ENCODE measurements at regions not wholly inside any gene's neighbourhood (a gene's known extent, or its start where the extent isn't known, plus 50 kb on each side); places are given as distances from the start of the nearest gene placed in this dataset.

DNA sequence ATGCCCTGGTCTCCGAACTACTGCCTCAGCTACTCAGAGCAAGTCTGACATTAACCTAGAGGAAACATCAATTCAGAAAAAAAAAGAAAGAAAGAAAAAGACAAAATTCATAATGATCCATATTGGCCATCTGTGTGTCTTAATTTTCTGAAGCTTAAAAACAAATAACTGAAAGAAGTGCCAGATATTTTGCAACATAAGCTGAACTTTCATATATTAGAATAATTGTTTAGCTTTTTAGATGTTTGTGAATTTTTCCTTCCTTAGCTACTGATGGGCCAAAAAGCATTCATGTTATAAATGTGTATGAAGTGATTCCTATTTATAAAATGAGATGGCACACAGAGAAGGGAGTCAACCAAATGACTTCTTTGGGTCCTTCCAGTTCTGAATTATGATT, 555.0 kb upstream of the CHAC2 start:
- TF ChIP-seq, protein P1, sequence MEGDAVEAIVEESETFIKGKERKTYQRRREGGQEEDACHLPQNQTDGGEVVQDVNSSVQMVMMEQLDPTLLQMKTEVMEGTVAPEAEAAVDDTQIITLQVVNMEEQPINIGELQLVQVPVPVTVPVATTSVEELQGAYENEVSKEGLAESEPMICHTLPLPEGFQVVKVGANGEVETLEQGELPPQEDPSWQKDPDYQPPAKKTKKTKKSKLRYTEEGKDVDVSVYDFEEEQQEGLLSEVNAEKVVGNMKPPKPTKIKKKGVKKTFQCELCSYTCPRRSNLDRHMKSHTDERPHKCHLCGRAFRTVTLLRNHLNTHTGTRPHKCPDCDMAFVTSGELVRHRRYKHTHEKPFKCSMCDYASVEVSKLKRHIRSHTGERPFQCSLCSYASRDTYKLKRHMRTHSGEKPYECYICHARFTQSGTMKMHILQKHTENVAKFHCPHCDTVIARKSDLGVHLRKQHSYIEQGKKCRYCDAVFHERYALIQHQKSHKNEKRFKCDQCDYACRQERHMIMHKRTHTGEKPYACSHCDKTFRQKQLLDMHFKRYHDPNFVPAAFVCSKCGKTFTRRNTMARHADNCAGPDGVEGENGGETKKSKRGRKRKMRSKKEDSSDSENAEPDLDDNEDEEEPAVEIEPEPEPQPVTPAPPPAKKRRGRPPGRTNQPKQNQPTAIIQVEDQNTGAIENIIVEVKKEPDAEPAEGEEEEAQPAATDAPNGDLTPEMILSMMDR (IDR thresholded peaks at IDR 0.05), result no peak
- no peak for TF ChIP-seq POLR2A (IDR thresholded peaks at IDR 0.05)

Data from lower leg skin (tissue), 3 donors.